GM21717 (cell line): ENCODE measurements at regions not wholly inside any gene's neighbourhood (a gene's known extent, or its start where the extent isn't known, plus 50 kb on each side); places are given as distances from the start of the nearest gene placed in this dataset.
A peak's percentile ranks its signal among the peaks of the same experiment; 100 is the strongest.

ENCODE experiments used
- ATAC-seq: cut with Tn5 transposase; IDR thresholded peaks from one replicate; pipeline ENCODE4 v1.9.1; 2021; ENCODE audit warnings: mild to moderate bottlenecking, moderate library complexity; ENCODE audit not compliant: unreplicated experiment

DNA sequence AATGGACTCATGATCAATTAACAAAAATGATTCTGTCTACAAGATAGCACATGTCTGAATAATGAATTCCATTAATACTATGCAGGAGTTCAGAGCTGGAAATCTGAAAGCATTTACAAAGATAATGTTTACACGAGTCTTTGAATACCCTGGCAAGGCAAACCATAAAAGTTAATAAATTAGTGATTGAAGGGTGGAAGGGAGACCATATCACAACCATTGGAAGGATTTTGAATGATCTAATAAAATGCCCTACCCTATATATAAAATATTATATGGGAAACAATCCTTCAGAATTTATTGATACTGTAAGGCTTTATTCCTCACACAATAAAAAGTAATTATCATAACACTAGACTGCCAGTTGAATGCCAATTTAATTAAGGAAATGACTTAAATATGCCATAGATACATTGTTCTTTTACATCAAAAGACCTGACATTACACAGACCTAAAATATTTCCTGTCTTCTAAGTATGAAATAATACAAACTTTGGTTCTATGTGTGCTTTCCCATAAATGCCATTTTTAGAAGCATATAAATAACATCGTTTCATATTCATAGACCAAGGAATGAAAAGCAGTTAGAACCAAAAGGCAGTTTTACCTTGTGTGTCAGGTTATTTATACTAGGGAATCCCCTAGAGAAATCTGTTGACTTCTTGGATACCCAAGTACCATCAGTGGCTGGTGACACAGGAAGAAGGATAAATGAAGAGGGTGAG is 249.2 kb upstream of the MARCKS start:
- ATAC-seq = no peak

DNA sequence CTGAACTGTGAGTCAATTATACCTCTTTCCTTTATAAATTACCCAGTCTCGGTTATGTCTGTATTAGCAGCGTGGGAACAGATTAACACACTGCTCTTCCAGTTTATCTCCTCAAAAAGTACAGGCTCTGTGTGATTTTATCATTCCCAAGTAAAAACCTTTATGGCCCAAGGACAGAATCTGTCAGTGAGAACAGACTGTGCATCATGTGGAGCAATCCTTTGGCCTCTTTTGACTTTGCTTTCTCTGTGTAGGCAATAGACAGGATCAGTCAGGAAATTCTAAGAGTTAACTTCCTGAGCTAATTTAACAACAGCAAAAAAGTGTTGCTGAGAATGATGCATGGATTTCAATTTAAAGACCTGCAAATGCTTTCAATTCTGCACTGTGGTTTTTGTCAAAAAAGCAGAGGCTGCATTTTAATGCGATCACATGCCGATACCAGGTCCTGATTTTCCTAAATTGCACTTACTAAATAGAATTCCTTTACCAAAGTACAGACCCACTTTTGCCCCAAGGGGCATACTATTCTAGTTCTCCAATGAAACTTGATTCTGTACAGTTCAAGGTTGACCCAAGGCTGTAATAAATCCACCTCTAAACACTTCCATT is 246.7 kb upstream of the MARCKS start:
- no peak for ATAC-seq

DNA sequence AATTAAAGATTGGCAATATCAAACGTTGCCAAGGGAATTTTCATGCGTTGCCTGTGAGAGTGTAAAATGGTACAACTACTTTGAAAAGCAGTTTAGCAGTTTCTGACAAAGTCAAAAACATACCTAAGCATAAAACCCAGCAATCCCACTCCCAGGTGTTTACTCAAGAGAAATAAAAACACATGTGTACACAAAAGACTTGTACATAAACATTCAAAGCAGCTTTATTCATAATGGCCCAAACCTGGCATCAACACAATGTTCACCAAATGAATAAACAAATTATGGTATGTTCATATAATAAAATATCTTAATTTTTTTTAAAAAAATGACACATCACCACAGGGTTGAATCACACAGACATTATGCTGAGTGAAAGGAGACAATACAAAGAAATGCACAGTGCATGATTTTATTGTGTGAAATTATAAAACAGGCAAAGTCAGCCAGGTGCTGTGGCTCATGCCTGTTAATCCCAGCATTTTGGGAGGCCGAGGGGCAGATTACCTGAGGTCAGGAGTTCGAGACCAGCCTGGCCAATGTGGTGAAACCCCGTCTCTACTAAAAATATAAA is 240.4 kb upstream of the MARCKS start:
- no peak for ATAC-seq

DNA sequence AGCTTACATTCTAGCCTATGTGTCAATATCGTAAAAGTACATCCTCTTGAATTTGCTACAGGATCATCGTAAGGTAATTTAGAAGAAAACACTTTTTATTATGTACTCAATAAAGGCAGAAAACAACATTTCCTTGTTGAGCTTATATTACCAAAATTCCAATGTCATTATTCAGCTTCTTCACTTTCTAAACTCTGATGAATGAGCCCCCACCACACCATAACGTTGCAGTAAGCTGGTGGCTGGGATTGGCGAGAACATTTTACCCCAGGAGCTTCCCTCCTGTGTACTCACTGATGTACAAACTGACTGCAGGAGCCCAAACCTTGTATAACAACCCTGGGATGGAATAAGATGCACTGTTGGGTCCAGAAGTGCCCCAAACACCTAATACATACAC is 238.1 kb upstream of the MARCKS start:
- ATAC-seq = no peak

DNA sequence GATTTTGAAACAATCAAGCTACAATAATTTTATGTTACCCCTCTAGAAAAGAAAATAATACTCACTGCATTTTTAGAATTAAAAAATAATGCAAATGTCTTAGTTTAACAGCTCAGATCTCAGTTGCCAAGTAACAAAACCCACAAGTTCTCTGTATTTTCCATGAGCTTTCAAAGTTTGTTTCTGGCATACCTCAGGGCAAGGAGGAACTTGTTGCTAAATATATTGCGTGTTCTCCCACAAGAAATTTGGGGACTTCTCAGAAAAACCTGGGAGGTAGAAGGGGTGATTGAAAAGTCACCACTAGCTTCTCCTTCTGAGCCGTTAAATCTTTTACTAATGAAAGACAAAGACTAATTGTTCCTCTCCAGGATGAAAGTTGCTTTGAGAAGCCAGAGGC is 236.8 kb upstream of the MARCKS start:
- no peak for ATAC-seq

DNA sequence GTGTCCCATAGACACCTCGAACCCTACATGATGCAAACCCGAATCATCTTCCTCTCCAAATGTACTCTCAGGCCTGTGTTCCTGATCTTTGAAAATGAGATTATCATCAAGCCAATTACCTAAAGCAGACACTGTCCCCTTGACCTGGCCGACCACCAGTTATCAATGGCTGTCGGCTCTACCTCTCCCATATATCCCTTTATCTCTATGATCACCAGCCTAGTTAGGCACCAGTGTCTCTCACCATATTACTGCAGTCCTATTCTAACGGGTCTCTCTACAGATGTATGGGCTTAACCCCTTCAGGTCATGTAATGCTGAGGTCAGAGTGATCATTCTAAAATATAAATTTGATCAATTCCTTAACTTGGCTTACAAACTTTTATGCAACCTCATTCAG is 234.9 kb upstream of the MARCKS start:
- no peak for ATAC-seq

DNA sequence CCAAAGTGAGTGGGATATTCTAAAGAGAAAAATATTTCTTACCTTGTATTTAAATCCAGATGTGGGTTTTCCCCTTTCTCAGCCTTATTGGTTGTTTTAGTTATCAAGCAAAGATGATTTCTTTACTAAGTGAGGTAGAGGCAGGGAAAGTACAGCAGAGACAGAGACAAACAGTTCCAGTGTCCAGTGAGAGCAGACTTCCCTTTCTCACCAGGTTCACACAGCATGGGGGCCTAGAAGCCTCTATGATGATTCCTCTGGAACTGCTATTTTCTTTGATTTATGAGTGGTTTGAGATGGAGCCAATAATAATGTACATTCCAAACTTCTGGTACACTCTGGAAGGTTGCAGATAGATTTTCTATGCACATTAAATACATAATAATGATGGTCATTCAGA is 234.0 kb upstream of the MARCKS start:
- ATAC-seq = no peak

DNA sequence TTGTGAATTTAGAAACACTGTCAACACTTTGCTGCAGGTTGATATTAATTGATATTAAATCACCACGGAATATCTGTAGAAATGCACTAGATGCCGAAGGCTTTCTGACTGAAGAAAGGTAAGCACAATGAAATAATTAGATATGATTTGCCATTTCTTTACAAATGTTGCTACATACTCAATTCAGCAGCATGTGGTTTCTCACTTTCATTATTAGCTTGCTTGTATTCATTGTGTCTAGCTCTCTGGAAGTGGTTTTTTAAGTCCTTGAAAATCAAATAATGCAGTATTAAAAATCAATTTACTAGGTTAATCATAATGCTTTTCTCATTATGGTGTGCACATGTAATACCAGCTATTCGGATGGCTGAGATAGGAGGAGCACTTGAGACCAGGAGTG is 231.3 kb upstream of the MARCKS start:
- ATAC-seq = peak; percentile 27

DNA sequence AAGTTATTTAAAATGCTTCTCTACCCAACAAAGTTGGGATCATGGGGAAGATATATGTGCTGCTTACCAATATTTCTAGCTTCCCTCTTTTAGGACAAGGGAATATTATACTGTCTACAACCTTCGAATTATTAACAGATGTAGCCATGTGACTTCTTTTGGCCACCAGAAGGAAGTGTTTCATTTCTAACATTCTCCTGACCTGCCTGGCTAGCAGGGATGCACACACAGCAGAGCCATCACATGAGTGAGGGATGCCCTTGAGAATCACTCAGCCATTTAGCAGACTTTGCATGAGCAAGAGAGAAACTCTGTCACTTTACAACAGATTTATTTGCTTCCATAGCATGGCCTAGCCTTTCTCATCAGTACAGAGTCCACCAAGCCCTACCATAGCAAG is 230.7 kb upstream of the MARCKS start:
- peak; percentile 24 for ATAC-seq

DNA sequence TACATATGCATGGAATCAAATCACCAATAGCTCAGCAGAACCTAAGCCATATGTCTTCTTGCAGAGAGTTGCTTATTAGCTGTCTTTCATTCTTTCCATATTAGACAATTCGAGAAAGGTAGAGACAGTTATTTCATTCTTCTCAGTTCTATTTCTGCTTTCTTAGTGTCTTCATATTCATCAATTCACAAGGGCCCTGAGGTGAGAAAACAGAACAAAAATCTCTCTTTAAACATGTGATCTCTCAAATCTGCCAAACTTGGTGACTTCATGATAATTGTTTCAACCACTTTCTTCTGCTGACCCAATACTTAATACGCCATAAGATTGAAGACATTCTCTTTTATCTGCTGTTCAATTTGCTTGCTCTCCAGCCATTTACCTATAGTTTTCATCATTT is 229.7 kb upstream of the MARCKS start:
- peak; percentile 23 for ATAC-seq

DNA sequence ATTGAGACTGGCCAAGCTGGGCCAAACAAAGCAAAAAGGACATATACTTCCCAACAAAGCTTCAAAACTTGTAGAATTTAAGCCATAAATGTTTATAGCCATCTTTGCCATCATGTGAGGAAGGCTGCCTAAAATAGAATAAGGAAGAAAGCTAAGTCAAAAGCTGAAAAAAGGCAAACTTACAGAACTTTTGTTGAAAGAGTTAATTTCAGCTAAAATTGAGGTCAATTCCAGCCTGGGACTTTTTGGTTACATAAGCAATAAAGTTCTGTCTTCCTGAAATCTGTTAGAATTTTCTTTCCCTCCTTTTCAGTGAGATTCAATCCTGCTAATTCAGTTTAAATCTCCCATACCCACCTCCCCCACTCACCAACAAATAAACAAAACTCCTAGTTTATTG is 227.9 kb upstream of the MARCKS start:
- ATAC-seq = no peak

DNA sequence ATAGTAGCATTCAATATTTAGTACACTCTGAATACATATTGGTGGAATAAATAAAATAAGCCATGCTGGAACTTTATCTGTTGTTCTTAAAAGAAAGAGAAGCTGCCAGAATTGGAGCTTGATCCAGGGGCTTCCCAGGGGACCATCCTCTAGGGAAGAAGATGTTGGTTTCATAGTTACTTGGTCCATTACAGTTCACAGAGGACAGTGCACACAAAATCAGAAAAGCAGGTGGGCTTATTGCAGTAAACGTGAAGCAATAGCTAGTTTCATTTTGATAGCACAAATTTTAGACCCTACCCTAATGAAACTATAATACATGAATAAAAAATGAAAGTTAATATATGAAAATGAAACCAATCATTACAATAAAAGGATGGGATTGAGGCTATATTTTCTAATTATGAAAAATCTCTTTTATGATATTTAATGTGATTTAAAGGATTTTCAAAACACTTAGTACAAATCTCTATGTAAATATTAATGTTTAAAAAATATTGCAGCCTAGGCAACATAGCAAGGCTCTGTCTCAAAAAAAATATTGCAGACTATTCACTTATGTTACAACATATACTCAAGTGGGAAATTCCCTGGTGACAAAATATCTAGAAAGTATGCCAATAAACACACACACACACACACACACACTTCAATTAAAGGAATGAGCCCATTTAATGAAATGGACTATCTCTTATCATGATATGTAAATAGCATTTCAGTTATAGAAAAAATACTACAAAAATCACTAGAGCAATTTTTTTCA is 227.0 kb upstream of the MARCKS start:
- ATAC-seq = no peak

DNA sequence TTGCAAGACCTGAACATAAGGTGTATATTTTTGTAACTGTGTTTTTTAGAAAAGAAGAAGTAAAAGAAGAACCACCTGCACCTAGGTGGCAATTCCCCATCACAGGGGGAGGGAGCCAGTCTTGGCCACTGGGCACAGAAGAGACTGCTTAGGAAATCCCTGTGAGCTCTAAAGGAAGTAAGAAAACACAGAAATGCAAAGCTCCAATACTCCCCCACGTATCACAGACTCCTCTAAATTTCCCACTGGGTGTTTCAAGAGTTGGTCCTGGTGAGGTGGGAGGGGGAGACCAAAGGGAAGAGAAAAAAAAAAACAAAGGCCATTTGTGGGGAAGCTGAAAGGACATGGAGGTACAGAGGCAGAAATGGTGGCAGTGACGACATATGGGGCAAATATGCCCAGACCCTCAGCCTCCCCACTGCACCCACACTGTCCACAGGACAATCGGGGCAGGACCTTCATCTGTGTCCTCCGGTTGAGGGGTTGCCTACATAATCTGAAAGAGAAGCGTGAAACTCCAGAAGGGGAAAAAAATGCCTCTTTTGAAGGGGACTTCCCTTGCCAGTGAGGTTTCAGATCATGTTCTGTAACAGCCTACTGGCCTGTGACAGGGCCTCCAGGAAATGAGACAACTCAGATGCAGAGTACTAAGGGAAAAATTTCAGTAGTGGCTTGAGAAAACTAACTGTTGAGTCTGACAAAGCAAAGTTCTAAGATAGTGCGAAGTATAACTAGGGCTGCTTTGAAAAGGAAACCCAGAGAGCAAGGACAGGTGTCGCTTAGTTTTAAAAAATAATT is 226.2 kb upstream of the MARCKS start:
- ATAC-seq = peak; percentile 54

DNA sequence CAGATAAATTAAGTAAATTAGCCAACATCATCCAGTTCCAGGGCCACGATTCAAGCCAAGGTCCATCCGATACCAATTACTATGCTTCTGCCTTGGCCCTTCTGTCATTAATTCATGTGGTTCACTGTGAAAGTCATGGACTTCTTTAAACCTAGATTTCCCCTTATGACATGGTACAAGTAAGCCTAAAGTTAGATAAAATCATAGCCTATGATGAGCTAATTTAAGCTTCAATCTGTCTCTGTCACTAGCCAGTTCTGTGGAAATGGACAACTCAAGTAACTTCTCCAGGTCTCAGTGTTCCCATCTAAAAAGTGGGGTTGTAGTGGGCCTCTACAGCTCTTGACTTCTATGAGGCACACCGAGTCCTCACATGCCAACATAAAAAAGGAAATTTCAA is 225.5 kb upstream of the MARCKS start:
- ATAC-seq = no peak

DNA sequence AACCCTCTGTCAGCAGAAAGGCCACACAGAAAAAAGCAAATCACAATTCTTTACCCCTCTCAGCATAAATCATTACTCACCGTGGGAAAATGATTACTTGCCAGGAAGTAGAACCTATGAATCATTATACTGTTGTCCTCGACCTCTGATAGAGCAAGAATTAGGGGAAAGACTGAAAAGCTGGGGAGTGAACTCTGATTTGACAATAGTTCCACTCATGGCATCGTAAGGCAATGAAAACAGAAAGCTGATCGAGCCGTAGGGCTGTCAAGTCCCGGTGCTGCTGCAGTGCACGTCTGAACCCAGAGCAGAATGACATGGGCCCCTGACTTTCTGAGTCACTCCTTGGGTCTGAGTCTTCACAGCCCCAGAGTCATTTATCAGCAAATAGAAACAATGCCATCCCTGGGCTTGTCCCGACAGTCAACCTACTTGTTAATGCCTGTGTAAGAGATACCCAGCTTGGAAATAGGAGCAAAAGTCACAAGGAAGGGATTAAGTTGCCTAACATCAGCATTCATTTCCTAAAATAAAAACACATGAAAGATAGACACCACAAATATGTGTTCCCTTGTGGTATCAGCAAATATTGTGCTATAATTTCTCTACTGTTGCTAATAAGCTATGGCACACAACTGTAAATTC is 224.8 kb upstream of the MARCKS start:
- ATAC-seq = peak; percentile 38

DNA sequence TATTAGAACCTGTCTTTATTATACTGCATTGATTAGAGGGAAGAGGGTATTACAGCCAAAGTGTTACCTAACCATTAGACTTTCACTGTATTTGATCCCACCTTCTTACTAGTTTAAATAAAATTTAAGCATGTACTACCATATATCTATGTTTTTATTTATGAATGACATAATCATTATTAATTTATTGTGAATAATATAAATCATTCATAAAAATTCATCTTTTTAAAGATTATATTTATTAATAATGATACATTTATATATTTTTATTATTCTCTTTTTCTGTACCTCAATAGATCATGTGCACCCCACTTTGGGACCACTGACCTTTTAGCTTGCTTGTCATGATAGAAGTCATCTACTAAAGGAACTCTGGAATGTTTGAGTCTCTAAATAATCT is 223.5 kb upstream of the MARCKS start:
- ATAC-seq = no peak

DNA sequence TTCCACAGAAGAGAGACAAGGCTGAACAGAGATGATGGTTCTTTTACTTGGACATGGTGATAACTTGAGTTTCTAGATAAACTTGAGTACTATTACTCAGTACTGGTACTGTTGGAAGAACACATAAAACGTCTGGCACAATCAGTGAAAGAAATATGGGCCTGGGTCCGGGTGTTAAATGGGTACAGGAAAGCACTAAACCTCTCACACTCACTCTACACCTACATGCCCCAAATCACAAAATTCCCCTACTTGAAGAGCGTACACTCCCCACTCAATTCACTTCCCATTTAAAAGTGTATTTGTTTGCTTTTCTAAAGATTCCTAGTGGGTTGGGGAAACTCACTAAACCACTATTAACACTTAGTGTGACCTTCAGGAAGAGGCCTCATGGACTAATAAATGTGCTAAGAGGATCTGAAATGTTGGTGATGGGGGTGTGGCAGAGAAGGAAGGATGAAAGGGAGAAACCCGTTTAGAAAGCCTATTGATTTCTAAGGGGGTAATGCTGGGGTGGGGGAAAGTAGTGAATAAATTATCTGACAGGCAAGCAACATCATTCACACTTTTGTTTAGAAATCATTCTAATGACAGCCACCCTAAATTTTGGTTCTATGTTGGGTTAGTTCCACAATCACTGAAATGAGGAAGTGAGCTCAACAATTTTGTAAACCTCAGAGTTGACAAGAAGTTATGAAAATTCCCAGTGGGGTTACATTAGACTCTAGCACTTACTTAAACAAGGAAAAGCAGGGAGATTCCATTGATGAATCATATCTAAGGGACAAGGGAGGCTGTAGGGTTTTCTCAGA is 222.6 kb upstream of the MARCKS start:
- peak; percentile 18 for ATAC-seq

DNA sequence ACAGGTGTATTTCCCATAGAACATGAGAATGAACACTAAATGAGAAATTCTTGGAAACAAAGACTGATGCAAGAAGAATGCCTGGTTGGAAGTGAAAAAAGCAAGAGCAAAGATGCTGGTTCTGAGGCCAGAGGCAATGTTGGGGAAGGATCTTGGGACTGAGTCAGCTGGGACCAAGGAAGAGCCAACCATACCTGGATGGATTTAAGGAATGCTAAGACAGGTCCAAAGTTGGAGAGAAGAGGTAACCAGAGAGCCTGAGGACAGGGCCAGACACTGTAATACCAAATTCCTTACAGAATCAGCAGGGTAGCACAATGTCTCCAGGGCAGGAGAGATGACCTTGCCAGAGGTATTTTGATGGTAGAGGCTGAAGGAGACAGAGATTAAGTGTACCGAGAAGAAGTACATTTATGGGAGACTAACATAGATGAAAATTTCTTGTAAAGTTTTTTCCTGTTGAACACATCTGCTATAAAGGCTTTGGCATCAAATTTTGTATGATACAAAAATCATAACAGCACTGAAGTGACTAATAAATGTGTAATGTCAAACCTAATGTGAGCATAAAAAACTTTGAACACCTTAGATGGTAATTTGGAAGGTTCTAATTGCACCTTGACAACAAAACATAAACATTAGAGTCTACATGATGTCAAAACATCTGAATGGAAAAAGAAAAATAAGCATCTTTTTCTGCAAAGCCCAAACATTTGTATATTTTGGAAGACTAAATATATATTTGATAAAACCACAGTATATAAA is 221.7 kb upstream of the MARCKS start:
- no peak for ATAC-seq

DNA sequence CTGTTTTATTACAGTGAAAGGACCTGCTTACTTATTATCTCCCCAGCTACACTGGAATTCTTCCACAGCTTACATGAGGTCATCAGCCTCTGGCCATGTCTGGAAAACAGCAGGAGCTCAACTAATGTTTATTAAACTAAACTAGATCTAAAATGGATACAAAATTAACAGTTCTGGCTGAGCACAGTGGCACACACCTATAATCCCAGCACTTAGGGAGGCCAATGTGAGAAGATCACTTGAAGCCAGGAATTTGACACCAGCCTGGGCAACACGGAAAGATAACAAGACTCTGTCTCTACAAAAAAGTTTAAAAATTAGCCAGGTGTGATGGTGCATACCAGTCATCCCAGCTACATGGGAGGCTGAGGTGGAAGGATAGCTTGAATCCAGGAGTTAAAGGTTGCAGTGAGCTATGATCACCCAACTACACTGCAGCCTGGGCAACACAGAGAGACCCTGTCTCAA is 220.8 kb upstream of the MARCKS start:
- no peak for ATAC-seq
